HG03378 (cell line): ENCODE measurements at regions not wholly inside any gene's neighbourhood (a gene's known extent, or its start where the extent isn't known, plus 50 kb on each side); places are given as distances from the start of the nearest gene placed in this dataset.

Source experiments
- ATAC-seq: cut with Tn5 transposase; IDR thresholded peaks from one replicate; pipeline ENCODE4 v1.9.1; 2021; ENCODE audit warnings: mild to moderate bottlenecking, moderate library complexity; ENCODE audit not compliant: unreplicated experiment

DNA sequence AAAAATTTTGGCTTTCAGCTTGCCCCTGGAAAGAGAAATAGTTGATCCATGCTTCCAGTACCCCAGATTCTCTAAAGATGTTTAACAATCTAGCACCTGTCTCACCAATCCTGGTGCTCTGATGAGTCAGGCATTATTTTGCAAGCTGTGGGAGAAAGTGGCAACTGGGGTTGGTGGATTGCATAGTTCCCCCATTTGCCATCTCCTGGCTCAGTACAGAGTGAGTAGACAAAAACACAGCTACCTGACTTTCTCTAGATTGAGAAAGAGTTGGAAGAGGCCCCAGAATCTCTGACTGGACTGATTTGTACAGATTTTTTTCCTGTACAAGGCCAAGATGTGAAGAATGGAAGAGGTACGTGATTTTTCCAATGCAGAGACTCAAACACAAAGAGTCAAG is 75.1 kb upstream of the NEGR1 start:
- no peak for ATAC-seq

DNA sequence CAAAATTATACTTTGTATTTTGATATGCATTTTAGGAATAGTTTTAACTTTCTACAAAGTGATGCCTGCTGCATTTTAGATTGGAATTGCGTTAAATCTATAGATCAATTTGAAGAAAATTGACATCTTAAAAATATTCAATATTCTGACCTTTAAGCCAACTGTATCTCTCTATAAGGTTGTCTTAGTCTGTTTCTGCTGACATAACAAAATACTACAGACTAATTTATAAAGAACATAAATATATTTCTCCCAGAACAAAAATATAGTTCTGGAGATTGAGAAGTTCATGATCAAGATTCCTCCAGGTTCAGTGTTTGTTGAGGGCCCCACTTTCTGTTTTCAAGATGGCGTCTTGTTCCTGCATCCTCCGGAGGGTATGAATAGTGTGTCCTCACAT is 73.6 kb upstream of the NEGR1 start:
- ATAC-seq: no peak

DNA sequence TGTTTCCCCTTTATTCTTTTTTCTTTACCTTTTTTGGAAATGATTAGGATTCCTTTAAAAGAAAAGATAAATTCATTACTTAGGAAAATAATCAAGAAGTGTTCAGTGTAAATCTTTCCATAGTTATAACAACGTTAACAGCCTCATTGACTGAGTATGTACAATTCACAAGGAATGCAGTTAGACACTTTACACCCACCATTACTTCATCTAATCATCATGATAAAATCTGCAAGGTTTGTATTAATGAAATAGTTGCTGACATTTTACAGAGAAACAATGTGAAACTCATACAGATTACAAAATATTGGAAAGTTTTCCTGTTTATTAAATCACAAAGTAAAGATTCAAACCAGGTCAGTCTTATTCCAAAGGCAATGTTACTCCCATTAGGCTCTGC is 59.3 kb upstream of the NEGR1 start:
- ATAC-seq: no peak

DNA sequence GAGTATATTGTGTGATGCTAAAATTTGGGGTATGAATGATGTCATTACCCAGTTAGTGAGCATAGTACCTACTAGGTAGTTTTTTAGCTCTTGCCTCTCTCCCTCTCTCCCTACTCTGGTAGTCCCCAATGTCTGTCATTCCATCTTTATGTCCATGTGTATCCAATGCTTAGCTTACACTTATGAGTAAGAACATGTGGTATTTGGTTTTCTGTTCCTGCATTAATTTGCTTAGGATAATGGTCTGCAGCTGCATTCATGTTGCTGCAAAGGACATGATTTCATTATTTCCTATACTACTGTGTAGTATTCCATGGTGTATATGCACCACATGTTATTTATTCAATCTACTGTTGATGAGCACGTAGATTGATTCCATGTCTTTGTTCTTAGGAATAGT is 54.4 kb upstream of the NEGR1 start:
- ATAC-seq: no peak
